ENCODE measurements at regions not wholly inside any gene's neighbourhood (a gene's known extent, or its start where the extent isn't known, plus 50 kb on each side); places are given as distances from the start of the nearest gene placed in this dataset.

DNA sequence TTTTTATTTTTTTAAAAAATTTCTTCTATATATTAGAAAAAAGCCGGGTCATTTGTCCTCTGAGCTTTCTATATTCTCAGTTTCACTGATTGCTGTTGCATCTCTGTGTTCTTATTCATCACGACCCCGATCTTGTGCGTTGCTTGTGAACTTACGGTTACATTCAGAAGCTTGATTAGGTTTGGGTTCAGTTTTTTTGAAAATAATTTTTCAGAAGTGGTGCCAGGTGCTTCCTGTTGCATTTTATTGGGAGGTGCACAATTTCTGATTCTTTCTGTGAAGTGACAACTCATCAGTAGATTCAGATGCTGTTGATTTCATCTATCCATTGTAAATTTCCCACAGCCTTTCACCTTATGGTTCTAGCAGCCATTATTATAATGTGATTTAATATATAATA lies 147.3 kb downstream of the INHBB start:
- TF ChIP-seq, protein P1, sequence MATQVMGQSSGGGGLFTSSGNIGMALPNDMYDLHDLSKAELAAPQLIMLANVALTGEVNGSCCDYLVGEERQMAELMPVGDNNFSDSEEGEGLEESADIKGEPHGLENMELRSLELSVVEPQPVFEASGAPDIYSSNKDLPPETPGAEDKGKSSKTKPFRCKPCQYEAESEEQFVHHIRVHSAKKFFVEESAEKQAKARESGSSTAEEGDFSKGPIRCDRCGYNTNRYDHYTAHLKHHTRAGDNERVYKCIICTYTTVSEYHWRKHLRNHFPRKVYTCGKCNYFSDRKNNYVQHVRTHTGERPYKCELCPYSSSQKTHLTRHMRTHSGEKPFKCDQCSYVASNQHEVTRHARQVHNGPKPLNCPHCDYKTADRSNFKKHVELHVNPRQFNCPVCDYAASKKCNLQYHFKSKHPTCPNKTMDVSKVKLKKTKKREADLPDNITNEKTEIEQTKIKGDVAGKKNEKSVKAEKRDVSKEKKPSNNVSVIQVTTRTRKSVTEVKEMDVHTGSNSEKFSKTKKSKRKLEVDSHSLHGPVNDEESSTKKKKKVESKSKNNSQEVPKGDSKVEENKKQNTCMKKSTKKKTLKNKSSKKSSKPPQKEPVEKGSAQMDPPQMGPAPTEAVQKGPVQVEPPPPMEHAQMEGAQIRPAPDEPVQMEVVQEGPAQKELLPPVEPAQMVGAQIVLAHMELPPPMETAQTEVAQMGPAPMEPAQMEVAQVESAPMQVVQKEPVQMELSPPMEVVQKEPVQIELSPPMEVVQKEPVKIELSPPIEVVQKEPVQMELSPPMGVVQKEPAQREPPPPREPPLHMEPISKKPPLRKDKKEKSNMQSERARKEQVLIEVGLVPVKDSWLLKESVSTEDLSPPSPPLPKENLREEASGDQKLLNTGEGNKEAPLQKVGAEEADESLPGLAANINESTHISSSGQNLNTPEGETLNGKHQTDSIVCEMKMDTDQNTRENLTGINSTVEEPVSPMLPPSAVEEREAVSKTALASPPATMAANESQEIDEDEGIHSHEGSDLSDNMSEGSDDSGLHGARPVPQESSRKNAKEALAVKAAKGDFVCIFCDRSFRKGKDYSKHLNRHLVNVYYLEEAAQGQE (IDR thresholded peaks at IDR 0.05; ENCODE audit: low read depth) = no peak
- TF ChIP-seq EGR1 (IDR thresholded peaks at IDR 0.05) (no peak), EP300 (IDR thresholded peaks at IDR 0.05; ENCODE audit: borderline replicate concordance) (no peak), FOXM1 (IDR thresholded peaks at IDR 0.05; ENCODE audit: borderline replicate concordance, low read depth) (no peak), MAX (IDR thresholded peaks at IDR 0.05) (no peak)
